HEK293 (cell line): ENCODE measurements at regions not wholly inside any gene's neighbourhood (a gene's known extent, or its start where the extent isn't known, plus 50 kb on each side); places are given as distances from the start of the nearest gene placed in this dataset.

Source experiments
- CTCF ChIA-PET: fragments of 350-600 bp; formaldehyde crosslinking; extraction: SDS; loops from one replicate; lab custom pipeline; 2021; ENCODE audit warnings: antibody characterized with exemption; lab: Yijun Ruan, JAX
- POLR2A ChIA-PET: fragments of 300-600 bp; formaldehyde crosslinking; extraction: SDS; loops from one replicate; lab custom pipeline; 2020; ENCODE audit warnings: antibody characterized with exemption, inconsistent platforms; lab: Yijun Ruan, JAX
- H3K27ac ChIP-seq: fragments of 200-500 bp; sonication (Bioruptor generic); 2 replicates; pipeline ENCODE4 v1.5.1; 2014; ENCODE audit warnings: low read depth, low read length, control low read depth, inconsistent platforms; ENCODE audit errors: extremely low read depth
- H3K36me3 ChIP-seq, 2 experiments: fragments of 200-500 bp in 1 of 2; sonication (Bioruptor generic) in 1 of 2; 1 replicate in 1 of 2; 2 replicates in 1 of 2; pipeline ENCODE4 v1.5.1; 2014 to 2017; ENCODE audit warnings: inconsistent platforms in 2 of 2, low read length in 2 of 2; ENCODE audit not compliant: control insufficient read depth in 2 of 2, insufficient read depth in 1 of 2
- H3K4me1 ChIP-seq: fragments of 200-500 bp; sonication (Bioruptor generic); 2 replicates; pipeline ENCODE4 v1.5.1; 2014; ENCODE audit warnings: mild to moderate bottlenecking, low read length, inconsistent platforms; ENCODE audit not compliant: control insufficient read depth, insufficient read depth
- H3K4me3 ChIP-seq: 2 replicates; pipeline ENCODE4 v1.5.1; 2011; ENCODE audit warnings: low read depth, mild to moderate bottlenecking, control low read depth, low read length, moderate library complexity
- H3K9me3 ChIP-seq: fragments of 200-500 bp; sonication (Bioruptor generic); 2 replicates; pipeline ENCODE4 v1.5.1; 2014; ENCODE audit warnings: low read depth, low read length, inconsistent platforms; ENCODE audit not compliant: control insufficient read depth, insufficient read depth
- BCL11A ChIP-seq: fragments of 450-650 bp; formaldehyde crosslinking; IDR thresholded peaks from 2 replicates; pipeline ENCODE4 v1.5.1; 2016; ENCODE audit warnings: low read depth, missing biosample characterization, missing genetic modification characterization
- ELK4 ChIP-seq: IDR thresholded peaks from 2 replicates; pipeline ENCODE4 v1.6.1; 2011; ENCODE audit warnings: mild to moderate bottlenecking, low read depth, low read length, borderline replicate concordance
- HOXA7 ChIP-seq: sonication (generic); formaldehyde crosslinking; IDR thresholded peaks from 2 replicates; pipeline ENCODE4 v1.8.1; 2022; ENCODE audit warnings: missing genetic modification reagents, borderline replicate concordance
- KLF7 ChIP-seq: fragments of 450-650 bp; formaldehyde crosslinking; IDR thresholded peaks from 2 replicates; pipeline ENCODE4 v1.5.1; 2016; ENCODE audit warnings: missing biosample characterization, missing genetic modification characterization, borderline replicate concordance
- ZBTB1 ChIP-seq: fragments of 450-650 bp; formaldehyde crosslinking; IDR thresholded peaks from 2 replicates; pipeline ENCODE4 v1.5.1; 2016; ENCODE audit warnings: missing biosample characterization, missing genetic modification characterization
- ZBTB48 ChIP-seq: fragments of 450-650 bp; formaldehyde crosslinking; IDR thresholded peaks from 2 replicates; pipeline ENCODE4 v1.5.1; 2016; ENCODE audit warnings: missing biosample characterization, missing genetic modification characterization
- ZBTB49 ChIP-seq: fragments of 450-650 bp; formaldehyde crosslinking; IDR thresholded peaks from 2 replicates; pipeline ENCODE4 v1.5.1; 2016; ENCODE audit warnings: missing biosample characterization, missing genetic modification characterization, low read depth
- ZBTB7A ChIP-seq: fragments of 450-650 bp; formaldehyde crosslinking; IDR thresholded peaks from 2 replicates; pipeline ENCODE4 v1.5.1; 2016; ENCODE audit warnings: low read depth, missing biosample characterization, missing genetic modification characterization
- ZNF138 ChIP-seq: fragments of 450-650 bp; formaldehyde crosslinking; IDR thresholded peaks from 2 replicates; pipeline ENCODE4 v1.5.1; 2016; ENCODE audit warnings: missing biosample characterization, missing genetic modification characterization, borderline replicate concordance
- ZNF155 ChIP-seq: fragments of 450-650 bp; formaldehyde crosslinking; IDR thresholded peaks from 2 replicates; pipeline ENCODE4 v1.5.1; 2016; ENCODE audit warnings: missing biosample characterization, missing genetic modification characterization
- ZNF211 ChIP-seq: fragments of 450-650 bp; formaldehyde crosslinking; IDR thresholded peaks from 2 replicates; pipeline ENCODE4 v1.5.1; 2016; ENCODE audit warnings: low read depth, missing biosample characterization, missing genetic modification characterization
- ZNF223 ChIP-seq: fragments of 450-650 bp; formaldehyde crosslinking; IDR thresholded peaks from 2 replicates; pipeline ENCODE4 v1.5.1; 2016; ENCODE audit warnings: missing biosample characterization, missing genetic modification characterization
- ZNF416 ChIP-seq: fragments of 450-650 bp; formaldehyde crosslinking; IDR thresholded peaks from 2 replicates; pipeline ENCODE4 v1.5.1; 2016; ENCODE audit warnings: missing biosample characterization, missing genetic modification characterization
- ZNF423 ChIP-seq: fragments of 450-650 bp; formaldehyde crosslinking; IDR thresholded peaks from 2 replicates; pipeline ENCODE4 v1.5.1; 2016; ENCODE audit warnings: missing biosample characterization, missing genetic modification characterization
- ZNF530 ChIP-seq: fragments of 450-650 bp; formaldehyde crosslinking; IDR thresholded peaks from 2 replicates; pipeline ENCODE4 v1.5.1; 2016; ENCODE audit warnings: low read depth, missing biosample characterization, missing genetic modification characterization
- ZNF596 ChIP-seq: fragments of 450-650 bp; IDR thresholded peaks from 2 replicates; pipeline ENCODE4 v1.5.0; 2018; ENCODE audit warnings: missing biosample characterization, mild to moderate bottlenecking, missing genetic modification characterization, moderate library complexity
- ZNF707 ChIP-seq: fragments of 450-650 bp; formaldehyde crosslinking; IDR thresholded peaks from 2 replicates; pipeline ENCODE4 v1.5.1; 2016; ENCODE audit warnings: missing biosample characterization, missing genetic modification characterization
- ZSCAN4 ChIP-seq: fragments of 450-650 bp; formaldehyde crosslinking; IDR thresholded peaks from 2 replicates; pipeline ENCODE4 v1.5.1; 2017; ENCODE audit warnings: missing biosample characterization, missing genetic modification characterization
- TF ChIP-seq, protein P1 (sequence below): fragments of 450-650 bp; formaldehyde crosslinking; IDR thresholded peaks from 2 replicates; pipeline ENCODE4 v1.5.1; 2017; ENCODE audit warnings: missing biosample characterization, missing genetic modification characterization

- Histone ChIP-seq H3K9me3 (no peaks in the 10 kb centered on the region), H3K4me3 (no peak overlapping the region), H3K4me1 (no peaks in the 10 kb centered on the region), H3K27ac (no peak overlapping the region), H3K36me3 (no peaks in the 10 kb centered on the region)
- ChIA-PET CTCF (interaction anchor here (1.6 kb wide), 1 partner anchor 111 kb away, joined by 3 read pairs; no protein-coding TSS in a partner anchor), POLR2A (no interaction called here)
- TF ChIP-seq ZSCAN4 (tag by site-specific recombination), result no peak
- TF ChIP-seq ZNF707 (tag by site-specific recombination), result no peak
- no peak for TF ChIP-seq BCL11A
- TF ChIP-seq KLF7, result no peak
- no peak for TF ChIP-seq ZBTB48 (tag by site-specific recombination)
- TF ChIP-seq ZNF223 (tag by site-specific recombination), result no peak
- no peak for TF ChIP-seq ZNF211
- no peak for TF ChIP-seq ZNF416 (tag by site-specific recombination)
- TF ChIP-seq ZNF138, result no peak
Measured at GRCh38 chr6:154619146-154619545, 108.7 kb upstream of the CNKSR3 start.

DNA sequence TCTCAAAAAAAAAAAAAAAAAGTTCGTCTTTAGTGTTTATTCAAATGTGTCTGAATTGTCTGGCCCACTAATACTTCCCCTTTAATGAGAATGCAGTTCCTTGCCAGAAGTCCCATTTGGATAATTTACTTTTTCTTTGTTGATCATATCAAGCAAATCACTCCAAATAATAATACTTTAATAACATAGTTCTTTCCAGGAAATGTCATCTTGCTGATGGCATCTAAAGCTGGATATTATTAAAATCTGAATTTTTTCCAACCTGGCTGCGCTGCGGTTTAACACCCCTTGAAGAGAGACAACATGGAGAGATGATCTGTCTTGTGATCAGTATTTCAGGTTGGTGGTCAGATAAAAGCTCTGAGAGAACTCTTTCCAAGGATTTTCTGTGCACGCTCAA, 111.2 kb upstream of the CNKSR3 start:
- TF ChIP-seq ZNF530 (no peak), ZBTB1 (tag by site-specific recombination) (no peak), ZNF416 (tag by site-specific recombination) (no peak), ZNF155 (tag by site-specific recombination) (no peak), ZBTB7A (tag by site-specific recombination) (no peak), ZNF423 (tag by site-specific recombination) (no peak), ZNF596 (tag by site-specific recombination) (no peak), ELK4 (no peak), ZBTB49 (no peak), HOXA7 (CRISPR knock-in tag) (no peak)
- TF ChIP-seq, protein P1, sequence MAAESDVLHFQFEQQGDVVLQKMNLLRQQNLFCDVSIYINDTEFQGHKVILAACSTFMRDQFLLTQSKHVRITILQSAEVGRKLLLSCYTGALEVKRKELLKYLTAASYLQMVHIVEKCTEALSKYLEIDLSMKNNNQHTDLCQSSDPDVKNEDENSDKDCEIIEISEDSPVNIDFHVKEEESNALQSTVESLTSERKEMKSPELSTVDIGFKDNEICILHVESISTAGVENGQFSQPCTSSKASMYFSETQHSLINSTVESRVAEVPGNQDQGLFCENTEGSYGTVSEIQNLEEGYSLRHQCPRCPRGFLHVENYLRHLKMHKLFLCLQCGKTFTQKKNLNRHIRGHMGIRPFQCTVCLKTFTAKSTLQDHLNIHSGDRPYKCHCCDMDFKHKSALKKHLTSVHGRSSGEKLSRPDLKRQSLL (tag by site-specific recombination), result no peak
- Histone ChIP-seq H3K4me1 (no peaks in the 10 kb centered on the region), H3K36me3 (no peaks in the 10 kb centered on the region), H3K4me3 (no peak overlapping the region), H3K9me3 (no peaks in the 10 kb centered on the region), H3K27ac (no peak overlapping the region)
- POLR2A ChIA-PET, result no interaction called here
- CTCF ChIA-PET, result interaction anchor here (0.5 to 1.8 kb wide), 3 partner anchors 13 to 247 kb away, joined by 3 to 6 read pairs (median 4); no protein-coding TSS in a partner anchor
